KOPT-K1 (cell line): ENCODE measurements at regions not wholly inside any gene's neighbourhood (a gene's known extent, or its start where the extent isn't known, plus 50 kb on each side); places are given as distances from the start of the nearest gene placed in this dataset.
"Not testable (repeated sequence)": the region's sequence is repeated elsewhere in the genome, so short reads cannot be mapped to it uniquely, and the experiment has no call there.

ENCODE experiments used
- H3K27ac ChIP-seq: fragments of 200-600 bp; sonication (generic); 2 replicates; pipeline ENCODE4 v1.5.1; 2016; ENCODE audit warnings: antibody characterized with exemption, mild to moderate bottlenecking, low read depth, low read length; ENCODE audit not compliant: poor library complexity, severe bottlenecking
- H3K36me3 ChIP-seq: fragments of 200-600 bp; sonication (generic); 2 replicates; pipeline ENCODE4 v1.5.1; 2017; ENCODE audit warnings: antibody characterized with exemption, mild to moderate bottlenecking, low read length, moderate library complexity; ENCODE audit not compliant: insufficient read depth
- H3K9me3 ChIP-seq: fragments of 200-600 bp; sonication (generic); 2 replicates; pipeline ENCODE4 v1.5.1; 2017; ENCODE audit warnings: antibody characterized with exemption, low read length, mild to moderate bottlenecking; ENCODE audit not compliant: insufficient read depth, poor library complexity, severe bottlenecking

- H3K27ac ChIP-seq, H3K36me3 ChIP-seq: not testable (repeated sequence)
Observed at GRCh38 chr2:234168605-234169570, 118.4 kb downstream of the SPP2 start.

GRCh38 chr2:234166531-234166930, 116.0 kb downstream of the SPP2 start:
- H3K9me3 ChIP-seq = no peaks in the 10 kb centered on the region
- H3K36me3 ChIP-seq = no peaks in the 10 kb centered on the region
- H3K27ac ChIP-seq = peak overlapping the region; percentile 97

More at GRCh38 chr2:234168605-234169570, 118.4 kb downstream of the SPP2 start:
- H3K9me3 ChIP-seq = not testable (repeated sequence)

GRCh38 chr2:234165421-234165820, 114.9 kb downstream of the SPP2 start:
- Histone ChIP-seq H3K27ac (peak overlapping the region; percentile 97), H3K36me3 (no peaks in the 10 kb centered on the region), H3K9me3 (no peaks in the 10 kb centered on the region)

GRCh38 chr2:234164493-234165413, 114.3 kb downstream of the SPP2 start:
- H3K36me3 ChIP-seq = no peaks in the 10 kb centered on the region
- H3K9me3 ChIP-seq = no peaks in the 10 kb centered on the region
- H3K27ac ChIP-seq = peak overlapping the region; percentile 97

- no peaks in the 10 kb centered on the region for H3K9me3 ChIP-seq
- peak overlapping the region; percentile 97 for H3K27ac ChIP-seq
- H3K36me3 ChIP-seq = no peaks in the 10 kb centered on the region
Observed at GRCh38 chr2:234163510-234164045, 113.1 kb downstream of the SPP2 start.

GRCh38 chr2:234162861-234163260, 112.4 kb downstream of the SPP2 start:
- Histone ChIP-seq H3K27ac (peak overlapping the region; percentile 97), H3K9me3 (no peaks in the 10 kb centered on the region), H3K36me3 (no peaks in the 10 kb centered on the region)

GRCh38 chr2:234161932-234162331, 111.4 kb downstream of the SPP2 start:
- no peaks in the 10 kb centered on the region for H3K9me3 ChIP-seq
- H3K27ac ChIP-seq = peak overlapping the region; percentile 97
- H3K36me3 ChIP-seq = no peaks in the 10 kb centered on the region

GRCh38 chr2:234158812-234159211, 108.3 kb downstream of the SPP2 start:
- Histone ChIP-seq H3K9me3 (no peaks in the 10 kb centered on the region), H3K36me3 (no peaks in the 10 kb centered on the region), H3K27ac (no peak overlapping the region)

GRCh38 chr2:234157817-234158588, 107.5 kb downstream of the SPP2 start:
- H3K9me3 ChIP-seq = no peaks in the 10 kb centered on the region
- H3K36me3 ChIP-seq = no peaks in the 10 kb centered on the region
- H3K27ac ChIP-seq = no peak overlapping the region

GRCh38 chr2:234156326-234156725, 105.8 kb downstream of the SPP2 start:
- Histone ChIP-seq H3K36me3 (no peaks in the 10 kb centered on the region), H3K9me3 (no peaks in the 10 kb centered on the region), H3K27ac (peak overlapping the region; percentile 19)

- H3K9me3 ChIP-seq, H3K36me3 ChIP-seq, H3K27ac ChIP-seq: not testable (repeated sequence)
Observed at GRCh38 chr2:234152835-234153234, 102.3 kb downstream of the SPP2 start.

- Histone ChIP-seq H3K27ac (peak overlapping the region; percentile 99), H3K36me3 (no peaks in the 10 kb centered on the region), H3K9me3 (no peaks in the 10 kb centered on the region)
Observed at GRCh38 chr2:234147335-234147861, 96.9 kb downstream of the SPP2 start.

GRCh38 chr2:234146087-234146826, 95.8 kb downstream of the SPP2 start:
- H3K9me3 ChIP-seq = no peaks in the 10 kb centered on the region
- H3K27ac ChIP-seq = peak overlapping the region; percentile 99

GRCh38 chr2:234145511-234145910, 95.0 kb downstream of the SPP2 start:
- Histone ChIP-seq H3K36me3 (no peaks in the 10 kb centered on the region), H3K27ac (peak overlapping the region; percentile 12), H3K9me3 (no peaks in the 10 kb centered on the region)

More at GRCh38 chr2:234146087-234146826, 95.8 kb downstream of the SPP2 start:
- no peaks in the 10 kb centered on the region for H3K36me3 ChIP-seq
